ENCODE measurements at regions not wholly inside any gene's neighbourhood (a gene's known extent, or its start where the extent isn't known, plus 50 kb on each side); places are given as distances from the start of the nearest gene placed in this dataset.

DNA sequence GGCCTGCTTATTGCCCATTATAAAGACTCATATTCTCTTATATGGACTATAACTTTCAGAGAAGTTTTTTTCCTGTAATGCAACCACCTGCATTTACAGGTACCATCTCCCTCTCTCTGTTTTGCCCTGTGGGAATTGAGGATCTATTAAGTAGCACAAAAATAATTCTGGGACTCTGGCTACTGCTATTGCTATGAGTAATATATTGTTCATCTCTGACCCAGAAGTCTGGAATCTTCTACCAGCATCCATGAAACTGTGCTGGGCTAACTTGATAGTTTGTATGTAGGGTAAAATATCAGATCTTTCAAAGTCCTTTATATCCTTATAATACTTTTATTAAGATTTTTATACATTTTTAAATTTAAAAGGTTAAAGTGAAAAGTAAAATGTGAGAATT lies 607.2 kb downstream of the EFNA5 start:
- TF ChIP-seq, protein P1, sequence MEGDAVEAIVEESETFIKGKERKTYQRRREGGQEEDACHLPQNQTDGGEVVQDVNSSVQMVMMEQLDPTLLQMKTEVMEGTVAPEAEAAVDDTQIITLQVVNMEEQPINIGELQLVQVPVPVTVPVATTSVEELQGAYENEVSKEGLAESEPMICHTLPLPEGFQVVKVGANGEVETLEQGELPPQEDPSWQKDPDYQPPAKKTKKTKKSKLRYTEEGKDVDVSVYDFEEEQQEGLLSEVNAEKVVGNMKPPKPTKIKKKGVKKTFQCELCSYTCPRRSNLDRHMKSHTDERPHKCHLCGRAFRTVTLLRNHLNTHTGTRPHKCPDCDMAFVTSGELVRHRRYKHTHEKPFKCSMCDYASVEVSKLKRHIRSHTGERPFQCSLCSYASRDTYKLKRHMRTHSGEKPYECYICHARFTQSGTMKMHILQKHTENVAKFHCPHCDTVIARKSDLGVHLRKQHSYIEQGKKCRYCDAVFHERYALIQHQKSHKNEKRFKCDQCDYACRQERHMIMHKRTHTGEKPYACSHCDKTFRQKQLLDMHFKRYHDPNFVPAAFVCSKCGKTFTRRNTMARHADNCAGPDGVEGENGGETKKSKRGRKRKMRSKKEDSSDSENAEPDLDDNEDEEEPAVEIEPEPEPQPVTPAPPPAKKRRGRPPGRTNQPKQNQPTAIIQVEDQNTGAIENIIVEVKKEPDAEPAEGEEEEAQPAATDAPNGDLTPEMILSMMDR (IDR thresholded peaks at IDR 0.05; ENCODE audit: low read depth, low read length): no peak
- H3K27ac ChIP-seq (ENCODE audit: low read depth, low read length): no peak overlapping the region
- ChIA-PET CTCF (no interaction called here), POLR2A (no interaction called here)
- no peaks in the 10 kb centered on the region for H3K27me3 ChIP-seq (ENCODE audit: control insufficient read depth, insufficient read depth, low read length)
- H3K9me3 ChIP-seq (ENCODE audit: control insufficient read depth, insufficient read depth, low read length): no peaks in the 10 kb centered on the region
- no peak overlapping the region for H3K4me3 ChIP-seq (ENCODE audit: low read depth, low read length)
- no peak for DNase-seq (ENCODE audit: low read depth, low spot score)

DNA sequence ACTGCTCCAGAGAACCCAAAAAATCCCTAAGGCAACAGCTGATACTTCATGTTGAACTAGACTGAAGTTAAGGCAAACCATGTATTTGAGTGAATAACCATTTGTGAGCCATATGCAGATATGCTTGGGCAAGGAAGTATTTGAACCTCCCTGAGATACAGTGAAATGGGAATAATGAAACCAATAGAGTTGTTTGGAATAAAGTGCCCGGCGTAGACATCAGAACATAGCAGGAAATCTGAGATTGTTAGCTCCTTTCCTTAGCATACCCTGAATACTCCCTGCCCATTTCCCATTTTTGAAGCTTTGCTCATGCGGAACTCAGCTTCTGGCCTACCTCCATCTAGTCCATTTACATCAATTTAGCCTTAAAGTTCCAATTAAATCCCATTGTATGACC lies 611.9 kb downstream of the EFNA5 start:
- H3K4me3 ChIP-seq (ENCODE audit: low read depth, low read length): no peak overlapping the region
- POLR2A ChIA-PET: no interaction called here
- CTCF ChIA-PET: no interaction called here
- no peaks in the 10 kb centered on the region for H3K27me3 ChIP-seq (ENCODE audit: control insufficient read depth, insufficient read depth, low read length)
- TF ChIP-seq, protein P1 (IDR thresholded peaks at IDR 0.05; ENCODE audit: low read depth, low read length): no peak
- DNase-seq (ENCODE audit: low read depth, low spot score): no peak
- no peak overlapping the region for H3K27ac ChIP-seq (ENCODE audit: low read depth, low read length)
- no peaks in the 10 kb centered on the region for H3K9me3 ChIP-seq (ENCODE audit: control insufficient read depth, insufficient read depth, low read length)

DNA sequence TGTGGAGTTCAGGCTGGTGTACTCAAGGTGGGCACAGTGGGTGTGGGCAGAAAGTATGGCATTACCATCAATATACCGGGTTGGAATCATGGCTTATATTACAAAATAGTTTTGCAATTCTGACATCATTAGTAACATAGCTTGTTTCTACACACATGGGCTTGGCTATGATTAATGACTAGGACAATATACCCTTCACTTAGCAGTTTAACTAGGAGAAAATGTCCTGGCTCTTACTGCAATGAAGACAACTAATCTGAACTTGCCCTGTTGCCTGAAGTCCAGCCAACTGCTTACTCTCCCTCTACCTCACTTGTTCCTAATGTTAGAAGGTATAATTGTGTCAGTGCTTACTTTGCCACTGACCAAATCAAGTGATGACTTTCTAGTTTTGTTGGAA lies 612.5 kb downstream of the EFNA5 start:
- CTCF ChIA-PET: no interaction called here
- DNase-seq (ENCODE audit: low read depth, low spot score): no peak
- Histone ChIP-seq H3K9me3 (ENCODE audit: control insufficient read depth, insufficient read depth, low read length) (no peaks in the 10 kb centered on the region), H3K27ac (ENCODE audit: low read depth, low read length) (no peak overlapping the region), H3K4me3 (ENCODE audit: low read depth, low read length) (no peak overlapping the region), H3K27me3 (ENCODE audit: control insufficient read depth, insufficient read depth, low read length) (no peaks in the 10 kb centered on the region)
- TF ChIP-seq, protein P1 (IDR thresholded peaks at IDR 0.05; ENCODE audit: low read depth, low read length): no peak
- POLR2A ChIA-PET: no interaction called here

DNA sequence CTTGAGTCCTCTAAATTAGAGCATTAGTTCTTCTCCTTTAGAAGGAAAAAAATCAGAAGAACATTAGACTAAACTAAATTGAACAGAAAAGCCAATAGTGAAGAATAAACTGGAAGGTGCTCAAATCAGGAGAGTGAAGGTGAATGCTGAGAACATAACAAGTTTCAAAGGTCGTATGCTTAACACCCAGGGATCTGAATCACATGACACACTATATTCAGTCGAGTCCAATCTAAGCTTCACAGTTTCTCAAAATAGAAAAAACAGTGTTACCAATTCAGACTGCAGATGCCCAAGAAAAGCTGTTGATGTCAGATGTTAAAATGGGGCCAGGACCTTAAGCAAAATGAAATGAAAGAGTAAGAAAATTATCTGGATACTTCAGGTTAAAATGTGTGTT lies 614.5 kb downstream of the EFNA5 start:
- no peak for DNase-seq (ENCODE audit: low read depth, low spot score)
- Histone ChIP-seq H3K27me3 (ENCODE audit: control insufficient read depth, insufficient read depth, low read length) (no peaks in the 10 kb centered on the region), H3K27ac (ENCODE audit: low read depth, low read length) (no peak overlapping the region), H3K9me3 (ENCODE audit: control insufficient read depth, insufficient read depth, low read length) (no peaks in the 10 kb centered on the region), H3K4me3 (ENCODE audit: low read depth, low read length) (no peak overlapping the region)
- POLR2A ChIA-PET: no interaction called here
- CTCF ChIA-PET: interaction anchor here (0.5 kb wide), 1 partner anchor 1203 kb away, joined by 3 read pairs; no protein-coding TSS in a partner anchor
- TF ChIP-seq, protein P1 (IDR thresholded peaks at IDR 0.05; ENCODE audit: low read depth, low read length): no peak

- CTCF ChIA-PET: no interaction called here
- H3K9me3 ChIP-seq (ENCODE audit: control insufficient read depth, insufficient read depth, low read length): no peaks in the 10 kb centered on the region
- no peak overlapping the region for H3K27ac ChIP-seq (ENCODE audit: low read depth, low read length)
- TF ChIP-seq, protein P1 (IDR thresholded peaks at IDR 0.05; ENCODE audit: low read depth, low read length): no peak
- POLR2A ChIA-PET: no interaction called here
- H3K27me3 ChIP-seq (ENCODE audit: control insufficient read depth, insufficient read depth, low read length): no peaks in the 10 kb centered on the region
- H3K4me3 ChIP-seq (ENCODE audit: low read depth, low read length): no peak overlapping the region
- DNase-seq (ENCODE audit: low read depth, low spot score): no peak
Measured at GRCh38 chr5:107047048-107047447, 623.7 kb downstream of the EFNA5 start.
